NCI-H2029 treated with DMSO at 0.1 percent for 48 hours (cell line): ENCODE measurements at regions not wholly inside any gene's neighbourhood (a gene's known extent, or its start where the extent isn't known, plus 50 kb on each side); places are given as distances from the start of the nearest gene placed in this dataset.
"Not testable (repeated sequence)": the region's sequence is repeated elsewhere in the genome, so short reads cannot be mapped to it uniquely, and the experiment has no call there.

Experiments used
- DNase-seq: peaks from one replicate; lab custom pipeline; 2025; lab: John Stamatoyannopoulos, UW

DNA sequence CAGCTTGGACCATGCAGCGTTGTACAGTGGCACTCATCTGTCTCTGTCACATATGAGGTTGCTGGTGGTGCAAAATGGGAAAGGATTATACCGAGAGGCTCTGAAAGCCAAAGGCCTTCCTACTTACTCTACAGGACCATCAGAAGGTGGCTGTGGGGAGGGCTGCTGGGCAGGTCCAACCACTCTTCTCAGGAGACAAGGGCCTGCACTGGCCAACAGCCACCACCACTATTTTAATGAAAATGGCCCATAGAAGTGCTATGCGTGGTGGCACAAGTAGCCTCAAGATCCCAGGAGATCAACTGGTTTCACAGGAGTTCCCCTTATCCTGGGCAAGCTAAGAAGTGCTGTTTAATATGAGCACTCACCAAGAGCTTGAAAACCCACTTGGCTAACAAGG lies 52.3 kb downstream of the MRPL57 start:
- no peak for DNase-seq

DNA sequence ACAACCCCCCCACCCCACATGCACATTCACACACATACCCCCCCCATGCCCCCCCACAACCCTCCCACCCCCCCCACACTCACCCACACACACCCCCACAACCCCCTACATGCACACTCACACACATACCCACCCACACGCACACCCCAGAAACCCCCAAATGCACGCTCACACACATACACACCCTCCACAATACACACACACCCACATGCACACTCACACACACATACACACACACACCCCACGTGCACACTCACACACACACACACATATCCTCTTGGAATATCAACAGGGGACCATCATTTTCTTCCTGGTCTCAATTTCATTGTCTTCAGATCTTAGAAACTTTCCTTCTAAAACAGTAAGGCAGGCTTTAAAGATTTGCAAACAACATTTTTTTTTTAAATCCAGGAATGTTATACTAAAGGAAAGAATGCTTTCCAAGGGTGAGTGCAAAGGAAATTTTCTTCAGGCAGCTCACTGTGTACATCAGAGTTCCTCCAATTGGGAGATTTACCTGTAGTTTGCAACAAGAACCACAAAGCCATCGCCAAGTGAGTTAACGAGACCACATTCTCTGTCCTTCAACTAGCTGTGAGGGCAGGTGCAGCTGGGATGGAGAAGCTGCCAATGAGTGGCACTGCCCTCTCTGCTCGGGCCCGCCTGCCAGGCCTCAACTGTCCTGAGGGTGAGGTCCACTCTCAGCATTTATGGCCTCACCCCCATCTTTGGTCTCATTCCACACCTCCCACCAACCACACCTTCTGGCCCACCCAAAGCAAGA lies 53.0 kb downstream of the MRPL57 start:
- DNase-seq, result no peak

DNA sequence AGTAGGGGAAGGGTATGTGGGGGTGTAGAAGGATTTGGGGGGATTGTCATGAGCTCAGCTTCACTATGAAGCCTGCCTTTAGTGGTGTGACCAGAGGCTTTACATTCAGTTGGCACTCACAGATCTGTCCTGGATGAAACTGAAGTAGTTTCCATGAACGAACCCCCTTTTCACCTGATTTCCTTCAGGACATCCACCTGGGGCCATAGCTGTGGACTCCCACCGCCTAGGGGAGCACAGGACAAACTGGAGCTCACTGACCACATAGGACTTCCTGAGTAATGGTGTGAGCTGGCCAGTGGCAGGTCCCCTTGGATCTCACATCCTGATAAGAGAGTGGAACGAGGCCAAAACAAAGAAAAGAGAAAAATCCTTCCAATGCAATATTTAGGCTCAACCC lies 54.1 kb downstream of the MRPL57 start:
- no peak for DNase-seq

DNA sequence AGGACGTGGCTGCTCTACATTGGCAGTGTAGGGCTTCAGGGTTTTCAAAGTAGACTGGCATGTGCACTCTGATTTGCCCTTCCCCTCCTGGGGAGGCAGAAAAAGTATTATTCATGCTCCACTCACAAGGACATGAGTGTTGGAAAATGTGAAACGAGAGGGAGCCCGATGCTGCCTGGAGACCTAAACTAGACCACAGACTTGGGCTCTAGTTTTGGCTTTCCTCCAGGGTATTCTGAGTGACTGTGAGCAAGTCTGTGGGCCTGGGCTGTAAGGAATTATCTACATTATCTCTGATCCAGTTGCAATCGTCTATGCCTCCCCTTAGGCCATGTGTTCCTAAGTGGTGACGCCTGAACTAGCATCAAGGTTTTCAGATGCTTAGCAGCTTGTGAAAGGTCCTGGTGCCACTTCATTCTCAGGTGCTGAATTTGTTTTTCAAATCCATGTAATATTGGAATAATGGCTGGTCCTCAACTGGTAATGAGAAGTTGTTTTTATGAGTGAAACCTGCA lies 55.0 kb downstream of the MRPL57 start:
- DNase-seq, result no peak

DNA sequence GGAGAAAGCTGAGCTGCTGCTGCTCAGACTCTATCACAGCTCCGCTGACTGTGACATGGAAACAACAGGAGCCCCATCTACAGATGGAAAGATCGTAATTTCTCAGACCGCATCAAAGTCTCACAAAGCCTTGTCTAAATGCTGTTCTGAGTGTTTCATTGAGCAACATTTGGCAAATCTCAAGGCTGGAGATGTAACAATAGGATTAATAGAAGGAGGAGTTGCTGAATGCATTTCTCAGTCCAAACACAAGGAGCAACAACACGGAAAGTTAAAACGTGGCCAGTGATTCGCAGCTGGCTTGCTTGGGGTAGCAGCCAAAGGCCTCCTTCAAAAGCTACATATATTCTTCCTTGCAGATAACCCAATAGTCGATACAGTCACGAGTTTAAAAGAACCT lies 55.7 kb downstream of the MRPL57 start:
- DNase-seq, result no peak

DNA sequence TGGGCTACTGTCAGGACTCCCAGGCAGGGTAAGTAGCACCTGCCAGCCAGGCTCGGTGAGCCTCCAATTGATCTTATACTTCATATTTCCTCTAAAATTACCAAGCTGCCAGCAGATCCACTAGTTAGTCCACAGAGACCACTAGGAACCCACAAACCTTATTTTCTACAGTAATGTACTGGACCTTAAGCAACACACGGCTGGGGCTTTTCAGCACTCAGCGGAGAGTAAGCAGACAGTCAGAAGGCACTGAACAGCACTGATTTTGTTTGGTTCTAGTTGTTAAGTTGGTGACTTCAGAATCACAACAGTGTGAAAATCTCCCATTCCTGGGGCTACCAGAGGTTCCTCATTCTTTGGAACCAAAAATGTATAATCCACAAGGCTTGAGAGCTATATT lies 56.1 kb downstream of the MRPL57 start:
- DNase-seq, result no peak

DNA sequence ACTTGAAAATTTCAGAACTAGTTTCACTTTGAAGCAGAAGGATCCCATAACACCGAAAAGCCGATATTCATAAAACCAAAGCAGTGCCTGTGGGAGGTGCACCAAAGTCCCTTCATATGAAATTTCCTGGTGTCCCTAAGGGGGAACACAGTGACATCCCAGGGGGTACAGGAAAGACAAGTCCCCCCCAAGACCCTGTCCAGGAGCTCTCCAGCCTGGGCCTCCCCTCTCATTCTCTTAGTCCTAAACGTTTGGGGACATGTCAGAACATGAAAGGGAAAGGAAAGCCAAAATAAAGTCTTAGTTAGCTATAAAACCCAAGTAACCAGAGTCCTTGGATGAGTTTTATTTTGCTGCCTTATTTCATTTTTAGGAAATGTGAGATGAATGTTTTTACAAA lies 56.6 kb downstream of the MRPL57 start:
- DNase-seq, result no peak

DNA sequence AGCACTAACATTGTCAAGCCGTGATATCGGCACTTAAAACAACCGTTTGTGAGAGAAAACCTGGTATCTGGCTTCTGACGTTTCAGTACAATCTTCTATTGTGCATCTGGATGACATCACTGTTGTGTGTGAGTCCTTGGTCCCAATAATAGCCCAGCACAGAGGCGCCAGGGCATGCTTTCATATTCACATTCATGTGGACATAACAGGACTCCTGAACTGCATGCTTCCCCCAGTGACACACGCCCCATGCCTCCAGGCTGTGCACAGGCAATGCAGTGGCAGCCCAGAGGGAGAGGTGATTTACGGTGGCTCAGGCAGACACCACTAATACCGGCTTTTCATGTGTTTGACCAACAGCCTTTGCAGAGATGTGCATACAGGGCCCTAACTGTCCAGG lies 58.1 kb downstream of the MRPL57 start:
- no peak for DNase-seq

DNA sequence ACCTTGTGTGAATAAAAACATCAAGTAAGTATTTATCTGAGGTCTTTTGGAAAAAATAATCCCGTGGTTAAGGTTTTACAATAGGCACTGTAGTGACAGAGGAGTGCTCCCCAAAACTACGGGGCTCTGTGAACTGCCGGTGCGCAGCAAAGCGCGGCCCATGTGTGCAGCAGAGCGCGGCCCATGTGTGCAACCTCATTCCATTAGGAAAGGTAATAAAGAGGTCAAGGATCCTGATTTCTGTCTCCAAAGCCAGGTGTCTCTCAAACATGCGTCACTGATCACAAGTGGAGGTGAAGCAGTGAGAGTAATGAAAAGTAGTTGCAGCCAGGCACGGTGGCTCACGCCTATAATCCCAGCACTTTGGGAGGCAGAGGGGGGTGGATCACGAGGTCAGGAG lies 58.7 kb downstream of the MRPL57 start:
- DNase-seq, result no peak

DNA sequence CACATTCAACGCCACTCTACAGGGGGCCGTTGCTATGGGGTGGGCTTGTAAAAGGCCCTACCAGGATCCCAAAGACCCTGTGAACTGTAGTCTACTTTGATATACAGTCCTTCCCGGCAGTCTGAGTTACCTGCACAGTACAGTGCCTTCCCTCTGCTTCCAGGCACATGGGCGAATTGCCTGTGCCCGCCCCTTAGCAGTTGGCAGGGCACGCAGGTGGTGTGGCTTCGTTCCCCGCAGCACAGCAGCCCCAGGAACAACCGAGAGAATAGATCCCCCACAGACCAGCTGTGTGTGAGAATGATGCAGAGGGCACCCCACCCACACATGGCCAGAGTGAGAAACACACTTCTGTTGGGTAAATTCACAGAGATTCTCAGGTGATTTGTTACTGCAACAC lies 60.6 kb downstream of the MRPL57 start:
- DNase-seq, result no peak

DNA sequence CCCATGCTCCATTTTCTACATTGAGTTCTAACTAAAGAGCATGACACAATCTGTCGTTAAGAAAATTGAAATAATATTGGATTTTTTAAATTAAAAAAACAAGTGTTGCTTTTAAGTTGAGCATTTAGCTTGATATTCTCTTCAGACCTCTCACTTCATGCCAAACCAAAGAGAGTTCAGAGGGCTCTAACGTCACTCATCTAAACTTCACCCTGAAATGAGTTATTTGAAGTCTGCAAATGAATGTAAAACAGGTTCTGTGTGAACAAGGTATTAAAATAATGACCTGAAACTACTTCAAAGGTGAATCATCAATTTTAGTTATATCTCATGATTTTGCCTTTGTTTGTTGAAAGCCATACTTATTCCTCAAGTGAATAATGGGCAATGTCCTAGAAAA lies 61.8 kb downstream of the MRPL57 start:
- DNase-seq, result no peak

DNA sequence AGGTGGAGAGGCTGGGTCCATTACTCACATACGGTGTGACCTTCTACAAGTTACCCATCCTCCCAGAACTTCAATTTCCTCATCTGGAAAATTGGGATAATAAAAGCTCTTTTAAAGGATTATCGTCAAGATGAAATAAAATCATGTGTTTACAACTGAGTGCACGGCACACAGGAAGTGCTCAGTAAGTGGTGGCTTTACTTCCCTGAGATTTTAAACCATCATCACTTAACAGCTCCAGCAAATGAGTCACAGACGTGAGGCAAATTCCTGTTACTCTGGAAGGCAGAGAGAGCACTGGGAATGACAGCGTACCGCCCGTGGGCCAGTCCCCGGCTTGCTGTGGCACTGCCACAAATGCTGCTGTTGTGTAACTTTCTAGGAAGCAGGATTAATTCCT lies 64.1 kb downstream of the MRPL57 start:
- DNase-seq, result no peak

DNA sequence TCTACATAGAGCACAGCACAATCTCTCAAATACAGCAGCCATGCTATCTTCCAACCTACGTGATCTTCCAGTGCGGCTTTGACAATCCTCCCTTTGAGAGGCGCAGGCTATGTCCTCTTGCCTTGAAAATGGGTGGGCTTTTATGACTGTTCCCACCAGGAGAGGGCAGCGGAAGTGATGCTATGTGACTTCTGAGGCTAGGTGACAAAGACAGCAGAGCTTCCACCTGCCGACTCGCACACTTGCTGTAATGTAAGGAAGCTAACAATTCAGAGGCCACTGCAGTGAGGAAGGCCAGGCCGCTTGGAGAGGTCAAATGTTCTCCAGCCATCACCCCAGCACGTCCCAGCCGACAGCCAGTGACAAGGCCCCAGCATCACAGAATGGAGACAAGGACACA lies 65.8 kb downstream of the MRPL57 start:
- DNase-seq, result no peak

DNA sequence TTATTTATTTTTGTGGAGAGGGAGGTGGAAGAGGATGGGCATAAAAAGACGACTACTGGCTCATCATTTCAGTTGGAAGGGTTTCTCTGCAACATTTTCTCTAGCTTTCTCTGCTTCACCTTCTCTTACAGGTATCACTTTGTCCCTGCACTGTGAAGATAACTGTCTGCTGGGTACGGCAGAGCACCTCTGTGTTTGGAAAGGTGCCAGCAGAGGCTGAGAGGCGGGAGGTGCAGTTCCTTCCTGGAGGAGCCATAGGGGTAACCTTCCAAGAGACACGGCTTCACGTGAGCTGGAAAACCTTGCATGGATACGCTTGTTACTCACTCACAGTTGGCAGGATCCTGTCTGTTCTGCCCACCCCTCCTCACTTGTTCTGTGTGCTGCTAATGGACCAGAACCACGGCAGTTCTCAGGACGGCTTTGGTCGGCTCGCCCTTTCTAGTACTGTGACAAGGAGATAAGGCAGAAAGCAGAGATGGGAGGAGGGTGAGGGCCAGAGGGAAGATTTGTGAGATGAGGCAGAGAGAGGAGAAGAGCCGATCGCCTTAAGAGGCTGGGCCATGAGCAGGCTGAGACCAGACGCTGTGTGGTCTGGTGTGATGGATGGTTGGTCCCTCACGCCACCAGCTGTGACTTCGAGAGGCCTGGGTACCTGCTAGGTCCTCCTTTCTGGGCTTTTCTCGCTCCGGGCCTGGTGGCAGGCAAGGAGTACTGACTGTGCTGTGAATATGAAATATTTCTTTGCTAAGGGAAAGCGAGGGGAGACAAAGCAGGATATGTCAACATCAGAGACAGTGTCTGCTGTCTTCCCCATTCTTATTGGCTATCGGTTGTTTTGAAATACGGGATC lies 66.8 kb downstream of the MRPL57 start:
- no peak for DNase-seq

DNA sequence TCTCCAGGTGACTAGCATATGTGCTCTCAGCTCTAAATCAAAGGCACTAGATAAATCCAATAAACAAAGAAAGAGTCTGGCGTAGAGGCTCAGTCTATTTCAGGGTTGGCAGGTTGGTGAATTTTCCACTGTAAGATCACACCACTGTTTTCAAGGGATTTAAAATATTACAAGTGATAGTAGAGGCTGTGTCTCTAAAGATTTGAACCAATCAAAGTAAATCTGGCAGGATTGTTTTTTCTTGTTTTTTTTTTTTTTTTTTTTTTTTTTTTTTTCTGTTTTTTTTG lies 67.4 kb downstream of the MRPL57 start:
- DNase-seq, result not testable (repeated sequence)

DNA sequence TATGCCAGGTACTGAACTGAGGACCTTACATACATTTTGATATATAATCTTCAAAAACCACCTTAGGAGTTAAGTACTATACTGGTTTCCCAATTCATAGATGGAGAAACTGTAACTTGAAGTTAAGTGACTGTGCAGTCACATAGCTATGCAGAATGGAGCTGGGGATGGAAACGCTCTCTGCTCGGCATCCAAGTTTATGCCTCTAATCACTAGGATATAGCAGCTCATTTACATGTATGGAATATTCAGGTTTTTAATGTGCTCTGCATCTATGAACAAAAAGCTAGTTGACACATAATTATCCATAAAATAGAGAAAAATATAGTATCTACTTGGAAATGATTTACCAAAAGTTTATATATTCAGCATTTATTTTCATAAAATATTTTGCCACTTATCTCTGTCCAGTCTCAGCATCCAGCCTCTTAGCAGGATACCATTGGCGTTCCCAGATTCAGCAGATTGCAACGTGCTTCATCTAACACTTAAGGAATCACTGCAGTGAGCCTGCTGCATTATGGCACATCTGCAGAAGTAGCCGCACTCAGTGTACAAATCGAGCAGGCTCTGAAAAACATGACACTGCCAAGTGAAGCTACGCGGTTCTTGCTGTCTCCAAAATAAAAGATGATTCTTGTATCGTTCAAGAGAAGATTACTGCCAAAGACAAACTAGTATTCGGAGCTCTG lies 70.4 kb downstream of the MRPL57 start:
- DNase-seq, result no peak

DNA sequence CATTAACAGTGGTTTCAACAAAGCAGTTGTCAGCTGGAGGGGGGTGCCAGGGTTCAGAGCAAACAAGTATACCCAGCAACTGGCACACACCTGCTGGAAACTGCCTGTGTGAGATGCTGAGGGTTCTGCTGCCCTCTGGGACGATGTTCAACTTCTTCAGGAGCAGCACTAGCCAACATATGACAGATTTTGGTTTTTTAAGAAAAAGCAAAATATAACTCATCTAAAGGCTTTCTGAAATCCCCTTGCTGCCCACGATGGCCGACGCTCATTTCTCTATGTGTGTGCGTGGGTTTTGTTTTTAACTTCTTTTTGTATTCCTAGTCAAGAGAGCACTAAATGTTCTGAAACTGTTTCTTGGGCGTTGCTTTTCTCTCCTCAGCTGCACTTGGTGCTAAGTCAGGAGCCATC lies 79.9 kb downstream of the MRPL57 start:
- DNase-seq, result no peak

DNA sequence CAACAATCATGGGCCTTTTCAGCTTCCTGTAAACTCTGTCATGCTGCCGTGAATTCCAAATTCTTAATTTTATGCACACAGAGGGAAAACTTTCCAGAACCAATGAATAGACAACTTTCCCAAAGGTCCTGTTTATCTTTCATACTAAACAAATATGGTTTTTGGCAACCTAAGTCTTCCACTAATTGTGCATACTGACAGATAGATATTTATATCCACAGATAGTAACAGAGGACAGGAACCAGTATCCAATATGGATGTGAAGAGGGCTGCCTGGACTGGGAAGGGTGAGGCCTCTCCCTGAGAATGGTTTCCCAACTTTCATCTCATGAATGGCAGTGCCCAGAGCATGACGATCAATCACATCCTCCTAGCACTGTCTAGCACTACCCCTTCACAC lies 80.4 kb downstream of the MRPL57 start:
- no peak for DNase-seq

DNA sequence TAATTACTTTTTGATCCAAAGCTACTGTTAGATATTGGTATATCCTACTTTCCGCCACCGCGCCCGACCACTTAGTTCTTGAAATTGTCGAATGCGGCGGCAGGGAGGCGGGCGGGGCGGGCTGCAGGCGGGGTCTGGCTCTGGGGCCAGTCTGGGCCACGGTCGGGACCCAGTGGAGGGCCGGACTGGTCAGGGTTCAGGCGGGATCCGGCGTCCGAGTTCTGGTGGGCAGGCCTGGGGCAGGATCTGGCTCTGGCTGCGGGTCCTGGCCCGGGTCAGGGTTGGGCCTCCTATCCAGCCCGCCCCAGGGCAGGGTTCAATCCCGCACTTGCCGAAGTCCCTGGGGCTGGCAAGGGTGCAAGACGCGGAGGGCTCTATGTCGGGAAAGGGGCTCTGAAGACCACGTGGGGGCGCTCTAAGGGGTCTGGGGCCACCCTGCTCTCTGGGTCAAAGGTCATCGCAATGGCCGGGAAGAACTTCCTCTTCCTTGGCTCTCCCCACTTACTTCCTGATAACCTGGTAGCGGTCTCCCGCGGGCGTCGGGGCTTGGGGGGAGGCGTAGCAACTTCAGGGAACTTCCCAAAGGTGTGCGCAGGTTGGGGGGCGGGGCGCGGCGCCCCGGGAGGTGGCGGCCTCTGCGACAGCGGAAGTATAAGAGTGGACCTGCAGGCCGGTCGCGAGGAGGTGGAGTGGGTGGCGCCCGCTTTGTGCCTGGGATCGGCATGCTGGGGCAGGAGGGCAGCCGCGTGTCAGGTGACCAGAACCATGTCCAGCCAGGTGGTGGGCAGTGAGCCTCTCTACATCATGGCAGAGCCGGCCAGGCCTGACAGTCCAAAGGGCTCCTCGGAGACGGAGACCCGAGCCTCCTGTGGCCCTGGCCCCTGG lies 83.4 kb downstream of the MRPL57 start:
- no peak for DNase-seq

DNA sequence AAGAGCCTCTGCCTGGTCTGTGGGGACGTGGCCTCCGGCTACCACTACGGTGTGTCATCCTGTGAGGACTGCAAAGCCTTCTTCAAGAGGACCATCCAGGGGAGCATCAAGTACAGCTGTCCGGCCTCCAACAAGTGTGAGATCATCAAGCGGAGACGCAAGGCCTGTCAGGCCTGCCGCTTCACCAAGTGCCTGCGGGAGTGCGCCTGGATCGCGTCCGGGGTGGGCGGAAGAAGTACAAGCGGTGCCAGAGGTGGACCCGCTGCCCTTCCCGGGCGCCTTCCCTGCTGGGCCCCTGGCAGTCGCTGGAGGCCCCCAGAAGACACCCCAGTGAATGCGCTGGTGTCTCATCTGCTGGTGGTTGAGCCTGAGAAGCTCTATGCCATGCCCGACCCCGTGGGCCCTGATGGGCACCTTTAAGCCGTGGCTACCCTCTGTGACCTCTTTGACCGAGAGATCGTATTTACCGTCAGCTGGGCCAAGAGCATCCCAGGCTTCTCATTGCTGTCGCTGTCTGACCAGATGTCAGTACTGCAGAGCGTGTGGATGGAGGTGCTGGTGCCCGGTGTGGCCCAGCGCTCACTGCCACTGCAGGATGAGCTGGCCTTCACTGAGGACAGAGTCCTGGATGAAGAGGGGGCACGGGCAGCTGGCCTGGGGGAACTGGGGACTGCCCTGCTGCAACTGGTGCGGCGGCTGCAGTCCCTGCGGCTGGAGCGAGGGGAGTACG lies 84.3 kb downstream of the MRPL57 start:
- DNase-seq, result not testable (repeated sequence)
